ENCODE measurements at regions not wholly inside any gene's neighbourhood (a gene's known extent, or its start where the extent isn't known, plus 50 kb on each side); places are given as distances from the start of the nearest gene placed in this dataset.
"Not testable (repeated sequence)": the region's sequence is repeated elsewhere in the genome, so short reads cannot be mapped to it uniquely, and the experiment has no call there.

DNA sequence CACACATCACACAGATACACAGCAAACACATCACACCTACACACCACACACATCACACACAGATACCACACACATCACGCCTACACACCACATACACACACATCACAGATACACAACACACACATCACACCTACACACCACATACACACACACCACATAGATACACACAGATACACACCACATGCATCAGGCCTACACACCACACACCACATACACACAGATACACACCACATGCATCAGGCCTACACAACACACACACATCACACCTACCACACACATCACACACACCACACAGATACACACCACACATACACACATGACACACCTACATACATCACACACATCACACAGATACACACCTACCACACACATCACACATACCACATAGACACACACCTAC lies 158.8 kb downstream of the NDUFA10 start:
- Histone ChIP-seq H3K27me3 (ENCODE audit: control insufficient read depth, insufficient read depth, low read length) (no peaks in the 10 kb centered on the region), H3K4me3 (replicated peaks in 1 of 4; ENCODE audit: control extremely low read depth in 1 of 4, insufficient read depth in 1 of 4, low read depth in 3 of 4, low read length in 4 of 4) (no peak overlapping the region), H3K79me2 (ENCODE audit: control insufficient read depth, insufficient read depth, low read length) (no peaks in the 10 kb centered on the region), H3K36me3 (ENCODE audit: control insufficient read depth, insufficient read depth, low read length) (no peaks in the 10 kb centered on the region), H4K20me1 (ENCODE audit: control insufficient read depth, extremely low read depth, insufficient read depth, low read length) (no peaks in the 10 kb centered on the region), H3K27ac (ENCODE audit: insufficient read depth, low read length) (no peak overlapping the region), H3K9ac (ENCODE audit: insufficient read depth, low read length) (no peak overlapping the region), H3K9me3 (ENCODE audit: control insufficient read depth, insufficient read depth, low read depth, low read length) (peaks cover 16% of the 10 kb centered on the region), H2AFZ (ENCODE audit: low read length) (no peak overlapping the region), H3K4me1 (ENCODE audit: control insufficient read depth, extremely low read depth, insufficient read depth, low read length) (no peaks in the 10 kb centered on the region), H3K4me2 (ENCODE audit: extremely low read depth, insufficient read depth, low read length) (no peak overlapping the region)
- TF ChIP-seq, protein P1, sequence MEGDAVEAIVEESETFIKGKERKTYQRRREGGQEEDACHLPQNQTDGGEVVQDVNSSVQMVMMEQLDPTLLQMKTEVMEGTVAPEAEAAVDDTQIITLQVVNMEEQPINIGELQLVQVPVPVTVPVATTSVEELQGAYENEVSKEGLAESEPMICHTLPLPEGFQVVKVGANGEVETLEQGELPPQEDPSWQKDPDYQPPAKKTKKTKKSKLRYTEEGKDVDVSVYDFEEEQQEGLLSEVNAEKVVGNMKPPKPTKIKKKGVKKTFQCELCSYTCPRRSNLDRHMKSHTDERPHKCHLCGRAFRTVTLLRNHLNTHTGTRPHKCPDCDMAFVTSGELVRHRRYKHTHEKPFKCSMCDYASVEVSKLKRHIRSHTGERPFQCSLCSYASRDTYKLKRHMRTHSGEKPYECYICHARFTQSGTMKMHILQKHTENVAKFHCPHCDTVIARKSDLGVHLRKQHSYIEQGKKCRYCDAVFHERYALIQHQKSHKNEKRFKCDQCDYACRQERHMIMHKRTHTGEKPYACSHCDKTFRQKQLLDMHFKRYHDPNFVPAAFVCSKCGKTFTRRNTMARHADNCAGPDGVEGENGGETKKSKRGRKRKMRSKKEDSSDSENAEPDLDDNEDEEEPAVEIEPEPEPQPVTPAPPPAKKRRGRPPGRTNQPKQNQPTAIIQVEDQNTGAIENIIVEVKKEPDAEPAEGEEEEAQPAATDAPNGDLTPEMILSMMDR (conservative IDR thresholded peaks at IDR 0.05 in 1 of 2, IDR thresholded peaks at IDR 0.05 in 1 of 2; ENCODE audit: low read depth in 1 of 2, low read length in 2 of 2) = no peak
- no peak for TF ChIP-seq EZH2 (IDR thresholded peaks at IDR 0.05; ENCODE audit: low read length, missing control alignments)
- DNase-seq (ENCODE audit: low read depth in 2 of 2) = no peak

DNA sequence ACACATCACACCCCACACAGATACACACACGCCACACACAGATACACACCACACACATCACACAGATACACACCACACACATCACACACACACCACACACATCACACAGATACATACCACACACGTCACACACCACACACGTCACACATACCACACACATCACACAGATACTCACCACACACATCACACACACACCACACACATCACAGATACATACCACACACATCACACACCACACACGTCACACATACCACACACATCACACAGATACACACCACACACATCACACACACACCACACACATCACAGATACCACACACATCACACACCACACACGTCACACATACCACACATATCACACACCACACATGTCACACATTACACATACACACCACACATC lies 159.3 kb downstream of the NDUFA10 start:
- H3K9me3 ChIP-seq (ENCODE audit: control insufficient read depth, insufficient read depth, low read depth, low read length) = peaks cover 16% of the 10 kb centered on the region
- H3K4me2 ChIP-seq (ENCODE audit: extremely low read depth, insufficient read depth, low read length); H3K36me3 ChIP-seq (ENCODE audit: control insufficient read depth, insufficient read depth, low read length); H3K4me1 ChIP-seq (ENCODE audit: control insufficient read depth, extremely low read depth, insufficient read depth, low read length); H3K9ac ChIP-seq (ENCODE audit: insufficient read depth, low read length); H2AFZ ChIP-seq (ENCODE audit: low read length); H4K20me1 ChIP-seq (ENCODE audit: control insufficient read depth, extremely low read depth, insufficient read depth, low read length); H3K79me2 ChIP-seq (ENCODE audit: control insufficient read depth, insufficient read depth, low read length); DNase-seq (ENCODE audit: low read depth in 2 of 2); H3K27ac ChIP-seq (ENCODE audit: insufficient read depth, low read length); H3K4me3 ChIP-seq (replicated peaks in 1 of 4; ENCODE audit: control extremely low read depth in 1 of 4, insufficient read depth in 1 of 4, low read depth in 3 of 4, low read length in 4 of 4); H3K27me3 ChIP-seq (ENCODE audit: control insufficient read depth, insufficient read depth, low read length): not testable (repeated sequence)

DNA sequence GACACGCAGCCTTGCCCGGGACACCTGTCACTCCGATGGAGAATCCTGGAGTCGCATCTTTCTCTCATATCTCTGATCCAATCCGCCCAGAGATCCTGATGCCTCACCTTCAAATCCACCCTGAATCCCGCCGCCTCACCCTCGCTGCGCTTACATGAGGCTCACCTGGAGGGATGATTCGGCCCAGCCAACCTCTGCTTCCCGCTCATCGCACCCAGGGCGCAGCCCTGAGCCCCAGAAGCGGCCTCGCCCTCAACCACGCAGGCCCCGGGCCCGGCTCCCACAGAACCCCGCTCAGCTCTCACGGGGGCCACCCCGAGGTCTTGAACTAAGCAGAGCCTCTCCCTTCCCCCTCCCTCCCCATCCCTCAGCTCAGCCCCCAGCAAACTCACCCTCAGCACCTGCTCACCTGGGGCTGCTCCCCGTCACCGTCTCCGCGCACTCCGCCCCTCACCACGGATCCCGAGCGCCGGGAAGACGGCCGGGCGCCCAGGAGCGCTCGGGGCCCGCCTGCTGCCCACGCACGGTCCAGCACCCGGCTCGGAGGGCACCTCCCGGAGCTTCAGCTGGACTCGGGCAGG lies 160.0 kb downstream of the NDUFA10 start:
- Histone ChIP-seq H3K9me3 (ENCODE audit: control insufficient read depth, insufficient read depth, low read depth, low read length) (peaks cover 16% of the 10 kb centered on the region), H3K79me2 (ENCODE audit: control insufficient read depth, insufficient read depth, low read length) (no peaks in the 10 kb centered on the region), H3K4me3 (replicated peaks in 1 of 4; ENCODE audit: control extremely low read depth in 1 of 4, insufficient read depth in 1 of 4, low read depth in 3 of 4, low read length in 4 of 4) (no peak overlapping the region), H3K27me3 (ENCODE audit: control insufficient read depth, insufficient read depth, low read length) (no peaks in the 10 kb centered on the region), H3K36me3 (ENCODE audit: control insufficient read depth, insufficient read depth, low read length) (no peaks in the 10 kb centered on the region), H3K4me2 (ENCODE audit: extremely low read depth, insufficient read depth, low read length) (no peak overlapping the region), H3K4me1 (ENCODE audit: control insufficient read depth, extremely low read depth, insufficient read depth, low read length) (no peaks in the 10 kb centered on the region), H2AFZ (ENCODE audit: low read length) (no peak overlapping the region), H3K9ac (ENCODE audit: insufficient read depth, low read length) (no peak overlapping the region), H3K27ac (ENCODE audit: insufficient read depth, low read length) (no peak overlapping the region), H4K20me1 (ENCODE audit: control insufficient read depth, extremely low read depth, insufficient read depth, low read length) (no peaks in the 10 kb centered on the region)
- TF ChIP-seq EZH2 (IDR thresholded peaks at IDR 0.05; ENCODE audit: low read length, missing control alignments) = no peak
- DNase-seq (ENCODE audit: low read depth in 2 of 2) = no peak

DNA sequence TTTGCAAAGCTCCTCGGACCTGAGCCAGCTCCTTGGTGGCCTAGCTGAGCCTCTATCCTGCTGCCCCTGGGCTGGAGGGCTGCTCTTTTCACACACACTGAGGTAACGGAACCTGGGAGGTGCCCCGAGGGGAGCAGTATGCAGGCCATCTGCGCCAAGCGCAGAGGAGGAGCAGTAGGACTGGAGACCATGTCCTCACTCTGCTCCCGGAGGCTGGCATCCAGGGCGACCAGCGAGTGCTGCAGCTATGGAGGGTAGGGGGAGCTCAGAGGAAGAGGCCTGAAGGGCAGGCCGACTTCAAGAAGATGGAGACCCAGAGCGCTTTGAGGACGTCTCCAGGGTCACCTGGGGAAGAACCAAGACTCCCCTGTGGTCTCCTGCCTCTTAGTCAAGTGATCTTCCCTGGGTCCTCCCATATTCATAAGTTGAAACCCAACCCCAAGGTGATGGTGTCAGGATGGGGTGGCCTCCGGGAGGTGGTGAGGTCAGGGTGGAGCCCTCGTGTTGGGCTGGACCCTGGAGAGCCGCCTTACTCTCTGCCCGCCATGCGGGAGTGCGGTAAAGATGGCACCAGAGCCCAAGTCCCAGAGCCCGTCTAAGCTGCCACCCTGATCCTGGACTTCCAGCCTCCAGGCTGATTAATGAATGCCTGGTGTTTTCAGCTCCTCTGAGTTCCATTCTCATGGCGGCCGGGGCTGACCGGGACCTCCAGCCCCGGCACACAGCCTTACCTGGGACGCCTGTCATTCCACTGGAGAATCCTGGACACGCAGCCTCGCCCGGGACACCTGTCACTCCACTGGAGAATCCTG lies 160.7 kb downstream of the NDUFA10 start:
- Histone ChIP-seq H3K27ac (ENCODE audit: insufficient read depth, low read length) (no peak overlapping the region), H4K20me1 (ENCODE audit: control insufficient read depth, extremely low read depth, insufficient read depth, low read length) (no peaks in the 10 kb centered on the region), H3K9me3 (ENCODE audit: control insufficient read depth, insufficient read depth, low read depth, low read length) (peaks cover 16% of the 10 kb centered on the region), H3K79me2 (ENCODE audit: control insufficient read depth, insufficient read depth, low read length) (no peaks in the 10 kb centered on the region), H3K4me1 (ENCODE audit: control insufficient read depth, extremely low read depth, insufficient read depth, low read length) (no peaks in the 10 kb centered on the region), H3K9ac (ENCODE audit: insufficient read depth, low read length) (no peak overlapping the region), H3K27me3 (ENCODE audit: control insufficient read depth, insufficient read depth, low read length) (no peaks in the 10 kb centered on the region), H3K36me3 (ENCODE audit: control insufficient read depth, insufficient read depth, low read length) (no peaks in the 10 kb centered on the region), H3K4me2 (ENCODE audit: extremely low read depth, insufficient read depth, low read length) (no peak overlapping the region), H3K4me3 (replicated peaks in 1 of 4; ENCODE audit: control extremely low read depth in 1 of 4, insufficient read depth in 1 of 4, low read depth in 3 of 4, low read length in 4 of 4) (no peak overlapping the region), H2AFZ (ENCODE audit: low read length) (no peak overlapping the region)
- DNase-seq (ENCODE audit: low read depth in 2 of 2) = no peak
- no peak for TF ChIP-seq EZH2 (IDR thresholded peaks at IDR 0.05; ENCODE audit: low read length, missing control alignments)
- TF ChIP-seq, protein P1 (conservative IDR thresholded peaks at IDR 0.05 in 1 of 2, IDR thresholded peaks at IDR 0.05 in 1 of 2; ENCODE audit: low read depth in 1 of 2, low read length in 2 of 2) = no peak
